OCI-LY7 (cell line): ENCODE measurements at regions not wholly inside any gene's neighbourhood (a gene's known extent, or its start where the extent isn't known, plus 50 kb on each side); places are given as distances from the start of the nearest gene placed in this dataset.

Experiments
- EZH2phosphoT487 ChIP-seq: fragments of 200-600 bp; sonication (generic); IDR thresholded peaks from 2 replicates; pipeline ENCODE4 v1.6.1; 2018; ENCODE audit warnings: low read depth, borderline replicate concordance, mild to moderate bottlenecking, mixed run types, antibody characterized with exemption, low read length, moderate library complexity, mixed read lengths
- TF ChIP-seq, protein P1 (sequence below): fragments of 200-600 bp; sonication (generic); conservative IDR thresholded peaks from 2 replicates; pipeline ENCODE4 v1.5.1; 2014; ENCODE audit warnings: mild to moderate bottlenecking, antibody characterized with exemption, low read length, moderate library complexity, mixed read lengths

DNA sequence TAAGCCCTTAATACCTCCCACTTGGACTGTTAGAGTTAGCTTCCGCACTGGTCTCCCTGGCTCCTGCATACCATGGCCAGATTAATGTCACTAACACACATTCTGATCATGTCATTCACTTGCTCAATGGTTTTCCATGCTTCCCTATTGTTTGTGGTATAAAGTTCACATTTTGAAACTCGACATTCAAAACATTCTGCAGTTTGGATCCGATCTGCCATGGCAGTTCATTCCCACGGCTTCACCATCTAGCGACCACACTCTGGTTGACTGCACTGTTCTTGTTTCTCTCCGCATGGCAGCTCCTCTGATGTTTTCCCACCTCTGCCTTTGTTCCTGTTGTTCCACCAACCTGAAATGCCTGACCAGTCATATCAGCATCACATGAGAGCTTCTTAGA is 87.4 kb upstream of the WAC start:
- TF ChIP-seq, protein P1, sequence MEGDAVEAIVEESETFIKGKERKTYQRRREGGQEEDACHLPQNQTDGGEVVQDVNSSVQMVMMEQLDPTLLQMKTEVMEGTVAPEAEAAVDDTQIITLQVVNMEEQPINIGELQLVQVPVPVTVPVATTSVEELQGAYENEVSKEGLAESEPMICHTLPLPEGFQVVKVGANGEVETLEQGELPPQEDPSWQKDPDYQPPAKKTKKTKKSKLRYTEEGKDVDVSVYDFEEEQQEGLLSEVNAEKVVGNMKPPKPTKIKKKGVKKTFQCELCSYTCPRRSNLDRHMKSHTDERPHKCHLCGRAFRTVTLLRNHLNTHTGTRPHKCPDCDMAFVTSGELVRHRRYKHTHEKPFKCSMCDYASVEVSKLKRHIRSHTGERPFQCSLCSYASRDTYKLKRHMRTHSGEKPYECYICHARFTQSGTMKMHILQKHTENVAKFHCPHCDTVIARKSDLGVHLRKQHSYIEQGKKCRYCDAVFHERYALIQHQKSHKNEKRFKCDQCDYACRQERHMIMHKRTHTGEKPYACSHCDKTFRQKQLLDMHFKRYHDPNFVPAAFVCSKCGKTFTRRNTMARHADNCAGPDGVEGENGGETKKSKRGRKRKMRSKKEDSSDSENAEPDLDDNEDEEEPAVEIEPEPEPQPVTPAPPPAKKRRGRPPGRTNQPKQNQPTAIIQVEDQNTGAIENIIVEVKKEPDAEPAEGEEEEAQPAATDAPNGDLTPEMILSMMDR = no peak
- no peak for TF ChIP-seq EZH2phosphoT487
